Lower lobe of right lung (tissue), 2 donors: ENCODE measurements at regions not wholly inside any gene's neighbourhood (a gene's known extent, or its start where the extent isn't known, plus 50 kb on each side); places are given as distances from the start of the nearest gene placed in this dataset.

Experiments used
- ATAC-seq, 2 donors: fragments of 200-7000 bp; cut with Tn5 transposase; one replicate each; pipeline ENCODE4 v1.9.1; 2020 to 2022; ENCODE audit warnings: mild to moderate bottlenecking in 2 of 2, moderate library complexity in 2 of 2
- DNase-seq: peaks from one replicate; pipeline ENCODE4 v3.0.0-alpha.2; 2020
- H3K27ac ChIP-seq: fragments of 200-600 bp; one replicate; pipeline ENCODE4 v1.8.0; 2022
- H3K27me3 ChIP-seq: fragments of 200-600 bp; one replicate; pipeline ENCODE4 v1.8.0; 2022; ENCODE audit warnings: low read depth
- H3K36me3 ChIP-seq: fragments of 200-600 bp; one replicate; pipeline ENCODE4 v1.8.0; 2022; ENCODE audit warnings: mild to moderate bottlenecking
- H3K4me1 ChIP-seq: fragments of 200-600 bp; one replicate; pipeline ENCODE4 v1.8.0; 2022
- H3K4me3 ChIP-seq: fragments of 200-600 bp; one replicate; pipeline ENCODE4 v1.8.0; 2022; ENCODE audit warnings: mild to moderate bottlenecking
- H3K9me3 ChIP-seq: fragments of 200-600 bp; one replicate; pipeline ENCODE4 v1.8.0; 2022
- intact Hi-C: fragments of 100-400 bp; cut with DNase I; formaldehyde crosslinking; loops from one replicate; pipeline ENCODE4 v1.11.0; 2022
- TF ChIP-seq, protein P1 (sequence below): fragments of 200-600 bp; IDR thresholded peaks from one replicate; pipeline ENCODE4 v1.8.0; 2022; ENCODE audit warnings: antibody characterized with exemption, mild to moderate bottlenecking
- donor health status: DM: no; HTN: yes; CAD: no; lungs with severe emphysema.

DNA sequence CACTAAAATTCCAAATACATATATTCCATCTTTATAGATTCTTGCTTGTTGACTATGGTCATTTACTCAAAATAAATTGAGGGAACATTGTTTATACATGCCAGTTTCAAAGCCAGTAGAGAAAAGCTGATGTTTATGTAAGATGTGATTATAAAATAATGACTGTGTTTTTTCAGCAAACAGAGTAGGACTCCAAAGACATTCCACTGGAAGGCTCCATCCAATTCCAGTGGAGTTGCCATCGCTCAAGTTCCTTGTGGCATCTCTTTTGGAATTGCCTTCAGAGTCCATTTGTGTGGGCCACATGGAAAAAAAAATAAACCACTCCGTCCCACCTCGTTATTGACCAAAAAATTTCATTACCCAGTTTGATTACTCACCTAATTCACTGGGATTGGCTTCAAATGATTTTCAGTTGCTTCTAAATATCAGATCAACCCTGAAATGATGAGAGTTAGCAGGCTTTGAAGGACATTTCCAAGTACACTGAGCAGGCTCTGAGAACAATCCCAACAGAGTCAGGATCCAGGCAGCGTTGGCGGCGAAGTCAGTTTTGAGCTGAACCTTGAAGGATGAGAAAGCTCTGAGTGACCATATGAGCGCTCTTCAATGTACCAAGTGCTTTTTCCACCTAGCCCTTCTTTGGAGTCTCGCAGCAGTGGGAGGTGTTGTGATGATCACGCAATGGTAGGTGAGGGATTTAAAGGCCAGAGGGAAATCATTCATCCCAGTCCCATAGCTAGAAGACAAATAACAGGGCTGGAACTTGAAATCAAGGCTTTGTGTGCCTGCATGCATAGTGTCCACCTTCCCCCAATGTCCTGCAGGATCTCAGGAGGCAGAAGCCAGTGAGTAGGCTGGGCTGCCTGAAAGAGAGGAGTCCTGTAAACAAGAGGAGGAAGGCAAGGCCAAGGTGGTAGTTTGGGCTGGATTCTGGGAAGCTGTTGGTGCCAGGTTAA lies 281.7 kb downstream of the CDC5L start:
- no peaks in the 10 kb centered on the region for H3K9me3 ChIP-seq
- intact Hi-C loops: no loop called here
- H3K27ac ChIP-seq: no peak overlapping the region
- no peaks in the 10 kb centered on the region for H3K27me3 ChIP-seq
- no peaks in the 10 kb centered on the region for H3K36me3 ChIP-seq
- DNase-seq (no peak), ATAC-seq (no peak)
- no peaks in the 10 kb centered on the region for H3K4me1 ChIP-seq
- H3K4me3 ChIP-seq: no peak overlapping the region
- TF ChIP-seq, protein P1, sequence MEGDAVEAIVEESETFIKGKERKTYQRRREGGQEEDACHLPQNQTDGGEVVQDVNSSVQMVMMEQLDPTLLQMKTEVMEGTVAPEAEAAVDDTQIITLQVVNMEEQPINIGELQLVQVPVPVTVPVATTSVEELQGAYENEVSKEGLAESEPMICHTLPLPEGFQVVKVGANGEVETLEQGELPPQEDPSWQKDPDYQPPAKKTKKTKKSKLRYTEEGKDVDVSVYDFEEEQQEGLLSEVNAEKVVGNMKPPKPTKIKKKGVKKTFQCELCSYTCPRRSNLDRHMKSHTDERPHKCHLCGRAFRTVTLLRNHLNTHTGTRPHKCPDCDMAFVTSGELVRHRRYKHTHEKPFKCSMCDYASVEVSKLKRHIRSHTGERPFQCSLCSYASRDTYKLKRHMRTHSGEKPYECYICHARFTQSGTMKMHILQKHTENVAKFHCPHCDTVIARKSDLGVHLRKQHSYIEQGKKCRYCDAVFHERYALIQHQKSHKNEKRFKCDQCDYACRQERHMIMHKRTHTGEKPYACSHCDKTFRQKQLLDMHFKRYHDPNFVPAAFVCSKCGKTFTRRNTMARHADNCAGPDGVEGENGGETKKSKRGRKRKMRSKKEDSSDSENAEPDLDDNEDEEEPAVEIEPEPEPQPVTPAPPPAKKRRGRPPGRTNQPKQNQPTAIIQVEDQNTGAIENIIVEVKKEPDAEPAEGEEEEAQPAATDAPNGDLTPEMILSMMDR: no peak

DNA sequence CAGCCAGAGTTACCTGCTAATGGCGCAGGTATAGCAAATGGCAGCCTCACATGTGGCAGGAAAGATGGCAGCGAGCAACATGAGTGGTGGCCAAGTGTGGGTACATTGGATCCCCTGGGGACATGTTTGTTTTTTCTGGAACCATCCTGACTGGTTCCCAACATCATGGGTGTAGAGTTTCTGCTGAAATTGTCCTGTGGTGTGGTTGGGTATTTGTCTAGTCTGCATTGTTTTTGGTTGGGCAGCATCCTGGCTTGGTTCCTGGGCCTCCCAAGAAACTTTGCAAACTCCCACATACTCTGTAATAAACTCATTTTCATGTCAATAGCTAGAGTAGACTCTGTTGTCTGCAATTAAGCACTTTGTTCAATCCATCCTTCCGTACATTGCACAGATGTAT lies 282.6 kb downstream of the CDC5L start:
- intact Hi-C loops: no loop called here
- Histone ChIP-seq H3K9me3 (no peaks in the 10 kb centered on the region), H3K4me3 (no peak overlapping the region), H3K4me1 (no peaks in the 10 kb centered on the region), H3K27ac (no peak overlapping the region), H3K27me3 (no peaks in the 10 kb centered on the region), H3K36me3 (no peaks in the 10 kb centered on the region)
- TF ChIP-seq, protein P1: no peak
- no peak for DNase-seq
- ATAC-seq: no peak

DNA sequence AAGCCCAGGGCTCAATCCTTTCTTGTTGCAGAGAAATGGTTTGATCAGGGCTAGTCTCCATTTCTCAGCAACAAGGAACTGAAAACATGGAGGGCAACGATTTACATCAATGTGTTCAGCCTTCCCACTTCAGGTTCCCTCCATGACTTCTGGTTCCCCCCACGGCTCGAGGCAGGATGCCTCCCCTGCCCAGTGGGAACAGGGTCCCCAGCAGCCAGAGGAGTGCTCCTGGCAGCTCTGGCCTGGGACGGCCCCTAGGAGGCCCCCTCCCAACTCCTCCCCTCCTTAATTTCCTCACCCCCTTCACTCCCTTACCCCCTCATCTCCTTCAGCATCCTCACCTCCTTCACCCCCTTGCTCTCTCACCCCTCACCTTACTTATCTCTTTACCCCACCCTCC lies 283.8 kb downstream of the CDC5L start:
- Histone ChIP-seq H3K9me3 (no peaks in the 10 kb centered on the region), H3K27ac (no peak overlapping the region), H3K4me1 (no peaks in the 10 kb centered on the region), H3K27me3 (no peaks in the 10 kb centered on the region), H3K36me3 (no peaks in the 10 kb centered on the region), H3K4me3 (no peak overlapping the region)
- DNase-seq (no peak), ATAC-seq (no peak)
- intact Hi-C loops: no loop called here
- TF ChIP-seq, protein P1: no peak

DNA sequence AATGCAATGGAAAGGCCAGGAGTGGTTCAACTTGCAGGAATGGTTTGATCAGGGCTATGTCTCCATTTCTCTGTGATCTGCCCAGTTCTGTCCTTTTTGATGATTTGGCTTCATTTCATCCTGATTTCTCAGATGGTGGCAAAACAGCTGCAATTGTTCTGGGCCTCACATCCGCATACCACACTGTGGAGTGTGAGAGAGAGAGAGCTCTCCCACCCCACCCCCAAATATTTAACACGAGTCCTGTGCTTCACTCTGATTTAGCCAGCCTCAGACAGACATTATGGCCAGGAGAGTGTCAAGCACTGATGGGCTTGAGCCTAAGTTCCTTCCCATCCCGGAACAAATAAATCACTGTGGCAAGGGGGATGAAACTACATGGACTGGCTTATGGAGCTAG lies 284.6 kb downstream of the CDC5L start:
- intact Hi-C loops: no loop called here
- TF ChIP-seq, protein P1: no peak
- DNase-seq: no peak
- Histone ChIP-seq H3K27ac (no peak overlapping the region), H3K36me3 (no peaks in the 10 kb centered on the region), H3K4me3 (no peak overlapping the region), H3K4me1 (no peaks in the 10 kb centered on the region), H3K9me3 (no peaks in the 10 kb centered on the region), H3K27me3 (no peaks in the 10 kb centered on the region)
- ATAC-seq: no peak

DNA sequence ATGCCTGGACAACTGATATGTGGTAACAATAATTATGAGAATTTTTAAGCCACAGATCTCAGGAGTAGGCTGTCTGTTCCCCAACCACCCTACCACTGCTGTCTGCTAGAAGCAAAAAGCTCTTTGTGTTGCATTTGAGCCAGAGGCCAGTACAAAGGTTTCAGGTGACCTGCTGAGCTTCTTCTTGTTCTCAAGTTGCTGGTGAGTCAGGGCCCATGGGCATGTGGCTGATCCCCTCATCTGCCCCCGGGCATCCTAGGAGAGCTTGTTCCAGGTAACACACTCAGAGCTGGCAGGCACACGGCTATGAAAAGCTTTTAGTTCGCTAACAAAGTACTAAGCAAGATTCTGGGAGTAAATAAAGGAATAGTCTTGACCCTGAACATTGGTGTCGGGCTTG lies 285.3 kb downstream of the CDC5L start:
- H3K4me3 ChIP-seq: no peak overlapping the region
- no peaks in the 10 kb centered on the region for H3K9me3 ChIP-seq
- H3K36me3 ChIP-seq: no peaks in the 10 kb centered on the region
- DNase-seq (no peak), ATAC-seq (no peak)
- TF ChIP-seq, protein P1: no peak
- H3K4me1 ChIP-seq: no peaks in the 10 kb centered on the region
- intact Hi-C loops: no loop called here
- H3K27me3 ChIP-seq: no peaks in the 10 kb centered on the region
- no peak overlapping the region for H3K27ac ChIP-seq
